PC-3 (cell line): ENCODE measurements at regions not wholly inside any gene's neighbourhood (a gene's known extent, or its start where the extent isn't known, plus 50 kb on each side); places are given as distances from the start of the nearest gene placed in this dataset.

Experiments
- ATAC-seq: fragments of 200-7000 bp; cut with Tn5 transposase; 2 replicates; pipeline ENCODE4 v1.9.1; 2020; ENCODE audit warnings: mild to moderate bottlenecking, moderate library complexity
- BruUV-seq: library from RNA; stranded (reverse); fragments of 400-500 nt; replicated peaks from 2 replicates; lab custom pipeline; 2021; lab: Mats Ljungman, UMichigan
- CTCF ChIA-PET: fragments of 300-600 bp; sonication (Branson Sonifier 250); formaldehyde crosslinking; loops from one replicate; lab custom pipeline; 2022; ENCODE audit warnings: antibody characterized with exemption; lab: Charles Lee
- POLR2A ChIA-PET: fragments of 300-600 bp; sonication (Branson Sonifier 250); formaldehyde crosslinking; loops from one replicate; lab custom pipeline; 2022; ENCODE audit warnings: antibody characterized with exemption; ENCODE audit not compliant: unreplicated experiment; lab: Charles Lee
- DNase-seq: peaks from one replicate; pipeline ENCODE4 v3.0.0-alpha.2; 2015
- H2AFZ ChIP-seq: fragments of 300-600 bp; sonication (generic); 2 replicates; pipeline ENCODE4 v1.6.0; 2016; ENCODE audit warnings: antibody characterized with exemption, low read length
- H3F3A ChIP-seq: fragments of 300-600 bp; sonication (generic); one replicate; pipeline ENCODE4 v1.6.0; 2017; ENCODE audit warnings: antibody characterized with exemption, low read length, control low read depth, mild to moderate bottlenecking; ENCODE audit not compliant: unreplicated experiment
- H3K27ac ChIP-seq: fragments of 300-600 bp; sonication (generic); 2 replicates; pipeline ENCODE4 v1.5.1; 2016; ENCODE audit warnings: mild to moderate bottlenecking, low read length
- H3K27me3 ChIP-seq: fragments of 300-600 bp; sonication (generic); 2 replicates; pipeline ENCODE4 v1.6.1; 2016; ENCODE audit warnings: low read length, mixed read lengths
- H3K36me3 ChIP-seq: fragments of 300-600 bp; sonication (generic); 2 replicates; pipeline ENCODE4 v1.6.1; 2016; ENCODE audit warnings: low read depth, mixed run types, low read length, mixed read lengths
- H3K4me1 ChIP-seq: fragments of 300-600 bp; sonication (generic); 2 replicates; pipeline ENCODE4 v1.5.1; 2016; ENCODE audit warnings: low read length; ENCODE audit not compliant: insufficient read depth
- H3K4me2 ChIP-seq: fragments of 300-600 bp; sonication (generic); 2 replicates; pipeline ENCODE4 v1.6.0; 2016; ENCODE audit warnings: low read length
- H3K4me3 ChIP-seq: fragments of 300-600 bp; sonication (generic); 2 replicates; pipeline ENCODE4 v1.5.1; 2016; ENCODE audit warnings: mild to moderate bottlenecking, low read length, mixed read lengths
- H3K79me2 ChIP-seq: fragments of 300-600 bp; sonication (generic); 2 replicates; pipeline ENCODE4 v1.6.1; 2017; ENCODE audit warnings: low read length, mixed read lengths
- H3K9ac ChIP-seq: fragments of 300-600 bp; sonication (generic); 2 replicates; pipeline ENCODE4 v1.6.0; 2016; ENCODE audit warnings: mild to moderate bottlenecking, low read length
- H3K9me2 ChIP-seq: fragments of 300-600 bp; sonication (generic); replicated peaks from 2 replicates; pipeline ENCODE4 v1.6.1; 2016; ENCODE audit warnings: mixed run types, low read length, mixed read lengths
- H3K9me3 ChIP-seq: fragments of 300-600 bp; sonication (generic); 2 replicates; pipeline ENCODE4 v1.6.1; 2016; ENCODE audit warnings: low read length, mixed read lengths
- H4K20me1 ChIP-seq: fragments of 300-600 bp; sonication (generic); 2 replicates; pipeline ENCODE4 v1.6.1; 2016; ENCODE audit warnings: low read length, mixed read lengths
- EZH2 ChIP-seq: fragments of 300-600 bp; sonication (generic); IDR thresholded peaks from one replicate; pipeline ENCODE4 v1.6.1; 2017; ENCODE audit warnings: antibody characterized with exemption, mild to moderate bottlenecking, low read length; ENCODE audit not compliant: unreplicated experiment
- EZH2phosphoT487 ChIP-seq: fragments of 300-600 bp; sonication (generic); IDR thresholded peaks from 2 replicates; pipeline ENCODE4 v1.6.1; 2018; ENCODE audit warnings: mild to moderate bottlenecking, antibody characterized with exemption, low read length, borderline replicate concordance
- intact Hi-C: fragments of 100-400 bp; cut with micrococcal nuclease; formaldehyde crosslinking; loops from 2 replicates; pipeline ENCODE4 v1.9.0; 2023
- TF ChIP-seq, protein P1 (sequence below): fragments of 300-600 bp; sonication (generic); conservative IDR thresholded peaks from 2 replicates; pipeline ENCODE4 v1.5.1; 2017; ENCODE audit warnings: antibody characterized with exemption, low read depth, mild to moderate bottlenecking, low read length

DNA sequence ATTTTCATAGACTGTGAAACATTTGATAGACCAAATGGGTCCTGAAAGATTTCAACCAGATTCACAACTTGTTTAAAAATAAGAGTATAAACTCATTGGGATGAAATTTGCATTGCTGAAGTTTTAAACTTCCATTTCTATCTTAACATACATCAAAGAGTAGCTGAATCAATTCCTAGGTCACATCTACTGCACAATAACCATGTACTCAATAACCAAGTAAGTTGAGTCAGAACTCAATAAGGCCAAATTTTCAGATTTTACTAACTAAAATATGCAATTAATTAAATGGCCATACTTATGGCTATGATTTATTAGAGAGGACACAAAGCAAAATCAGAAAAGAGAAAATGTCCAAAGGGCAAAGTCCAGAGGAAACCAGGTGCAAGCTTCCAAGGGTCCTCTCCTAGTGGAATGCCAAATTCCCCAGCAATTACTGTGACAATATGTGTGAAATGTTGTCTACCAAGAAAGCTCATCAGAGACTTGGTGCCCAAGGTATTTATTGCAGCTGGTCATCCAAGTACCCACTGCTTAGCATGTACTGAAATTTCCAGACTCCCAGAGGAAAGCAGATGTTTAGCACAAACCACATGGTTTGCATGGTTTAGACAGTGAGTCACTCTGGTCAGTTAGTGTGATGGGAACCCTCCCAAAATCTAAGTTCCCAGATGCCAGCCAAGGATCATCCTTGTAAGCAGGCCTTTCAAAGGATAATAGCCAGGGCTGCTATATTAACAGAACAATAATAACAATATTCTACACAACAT lies 238.9 kb downstream of the IPMK start:
- Histone ChIP-seq H3K4me2 (no peak overlapping the region), H3K9ac (no peak overlapping the region), H3K36me3 (no peaks in the 10 kb centered on the region), H3K4me3 (no peak overlapping the region), H3K27me3 (no peaks in the 10 kb centered on the region), H3K9me2 (no peaks in the 10 kb centered on the region), H2AFZ (no peak overlapping the region), H3K9me3 (no peaks in the 10 kb centered on the region), H4K20me1 (no peaks in the 10 kb centered on the region), H3K4me1 (peaks cover 24% of the 10 kb centered on the region), H3K27ac (no peak overlapping the region), H3F3A (peaks cover 7% of the 10 kb centered on the region), H3K79me2 (no peaks in the 10 kb centered on the region)
- intact Hi-C loops: no loop called here
- POLR2A ChIA-PET: no interaction called here
- DNase-seq (peak; percentile 81), ATAC-seq (peak; percentile 92)
- TF ChIP-seq, protein P1, sequence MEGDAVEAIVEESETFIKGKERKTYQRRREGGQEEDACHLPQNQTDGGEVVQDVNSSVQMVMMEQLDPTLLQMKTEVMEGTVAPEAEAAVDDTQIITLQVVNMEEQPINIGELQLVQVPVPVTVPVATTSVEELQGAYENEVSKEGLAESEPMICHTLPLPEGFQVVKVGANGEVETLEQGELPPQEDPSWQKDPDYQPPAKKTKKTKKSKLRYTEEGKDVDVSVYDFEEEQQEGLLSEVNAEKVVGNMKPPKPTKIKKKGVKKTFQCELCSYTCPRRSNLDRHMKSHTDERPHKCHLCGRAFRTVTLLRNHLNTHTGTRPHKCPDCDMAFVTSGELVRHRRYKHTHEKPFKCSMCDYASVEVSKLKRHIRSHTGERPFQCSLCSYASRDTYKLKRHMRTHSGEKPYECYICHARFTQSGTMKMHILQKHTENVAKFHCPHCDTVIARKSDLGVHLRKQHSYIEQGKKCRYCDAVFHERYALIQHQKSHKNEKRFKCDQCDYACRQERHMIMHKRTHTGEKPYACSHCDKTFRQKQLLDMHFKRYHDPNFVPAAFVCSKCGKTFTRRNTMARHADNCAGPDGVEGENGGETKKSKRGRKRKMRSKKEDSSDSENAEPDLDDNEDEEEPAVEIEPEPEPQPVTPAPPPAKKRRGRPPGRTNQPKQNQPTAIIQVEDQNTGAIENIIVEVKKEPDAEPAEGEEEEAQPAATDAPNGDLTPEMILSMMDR: no peak
- TF ChIP-seq EZH2phosphoT487: no peak
- no peak for TF ChIP-seq EZH2
- CTCF ChIA-PET: no interaction called here
- BruUV-seq: no TSS peak

DNA sequence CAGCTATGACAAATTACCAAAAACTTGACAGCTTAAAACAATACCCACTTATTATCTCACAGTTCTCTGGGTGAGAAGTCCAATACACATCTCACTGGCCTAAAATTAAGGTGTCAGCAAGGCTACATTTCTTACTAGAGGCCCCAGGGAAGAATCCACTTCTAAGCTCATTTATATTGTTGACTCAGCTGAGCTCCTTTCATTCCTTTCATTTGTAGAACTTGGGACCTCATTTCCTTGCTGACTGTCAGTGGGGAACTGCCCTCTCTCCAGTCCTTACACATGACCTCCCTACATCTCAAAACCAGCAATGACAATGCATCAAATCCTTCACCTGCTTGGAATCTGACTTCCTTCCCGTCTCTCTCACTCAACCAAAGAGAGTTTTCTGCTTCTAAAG lies 240.3 kb downstream of the IPMK start:
- H3F3A ChIP-seq: peaks cover 7% of the 10 kb centered on the region
- no peaks in the 10 kb centered on the region for H4K20me1 ChIP-seq
- H3K9me2 ChIP-seq: no peaks in the 10 kb centered on the region
- no peaks in the 10 kb centered on the region for H3K9me3 ChIP-seq
- BruUV-seq: no TSS peak
- no peak for DNase-seq
- H3K27me3 ChIP-seq: no peaks in the 10 kb centered on the region
- no peak for ATAC-seq
- H3K4me2 ChIP-seq: no peak overlapping the region
- no peaks in the 10 kb centered on the region for H3K79me2 ChIP-seq
- no peaks in the 10 kb centered on the region for H3K36me3 ChIP-seq
- H2AFZ ChIP-seq: no peak overlapping the region
- ChIA-PET POLR2A (no interaction called here), CTCF (no interaction called here)
- H3K4me3 ChIP-seq: no peak overlapping the region
- intact Hi-C loops: no loop called here
- TF ChIP-seq, protein P1: no peak
- TF ChIP-seq EZH2phosphoT487 (no peak), EZH2 (no peak)
- no peak overlapping the region for H3K27ac ChIP-seq
- H3K9ac ChIP-seq: no peak overlapping the region
- peaks cover 35% of the 10 kb centered on the region for H3K4me1 ChIP-seq

DNA sequence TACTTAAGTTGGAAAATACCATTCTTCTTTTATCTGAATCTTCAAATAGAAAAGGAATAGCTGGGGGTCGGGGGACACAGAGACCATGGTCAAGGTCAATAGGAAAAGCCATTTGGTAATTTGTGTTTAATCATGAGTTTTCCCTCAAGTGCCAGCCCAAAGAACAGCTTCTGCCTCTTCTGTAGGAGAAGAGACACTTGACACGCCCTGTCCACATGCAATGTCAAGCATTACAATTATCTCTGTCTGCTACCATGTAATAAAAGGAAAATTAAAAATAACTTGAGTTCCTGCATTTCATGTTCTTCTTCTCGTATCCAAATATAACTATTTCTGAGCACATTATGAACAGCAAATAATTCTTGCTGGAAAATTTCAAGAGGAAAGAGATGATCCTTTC lies 241.7 kb downstream of the IPMK start:
- H3K9ac ChIP-seq: no peak overlapping the region
- intact Hi-C loops: no loop called here
- peaks cover 35% of the 10 kb centered on the region for H3K4me1 ChIP-seq
- CTCF ChIA-PET: no interaction called here
- no peaks in the 10 kb centered on the region for H3K9me3 ChIP-seq
- H3F3A ChIP-seq: peaks cover 7% of the 10 kb centered on the region
- H4K20me1 ChIP-seq: no peaks in the 10 kb centered on the region
- BruUV-seq: no TSS peak
- H3K36me3 ChIP-seq: no peaks in the 10 kb centered on the region
- TF ChIP-seq, protein P1: no peak
- no peak for TF ChIP-seq EZH2phosphoT487
- TF ChIP-seq EZH2: no peak
- H3K9me2 ChIP-seq: no peaks in the 10 kb centered on the region
- H2AFZ ChIP-seq: no peak overlapping the region
- no peak overlapping the region for H3K4me3 ChIP-seq
- POLR2A ChIA-PET: no interaction called here
- no peak overlapping the region for H3K4me2 ChIP-seq
- no peak for ATAC-seq
- H3K79me2 ChIP-seq: no peaks in the 10 kb centered on the region
- no peak for DNase-seq
- H3K27ac ChIP-seq: no peak overlapping the region
- no peaks in the 10 kb centered on the region for H3K27me3 ChIP-seq
